ENCODE measurements at regions not wholly inside any gene's neighbourhood (a gene's known extent, or its start where the extent isn't known, plus 50 kb on each side); places are given as distances from the start of the nearest gene placed in this dataset.

- BruUV-seq (replicated peaks): no TSS peak
- DNase-seq (ENCODE audit: low read depth, low spot score) (no peak), FAIRE-seq (no peak)
- H3K36me3 ChIP-seq (ENCODE audit: control insufficient read depth in 2 of 2, extremely low read depth in 1 of 2, insufficient read depth in 2 of 2, low read length in 2 of 2): no peaks in the 10 kb centered on the region
- peaks cover 2% of the 10 kb centered on the region for H3K9me3 ChIP-seq (replicated peaks; ENCODE audit: control insufficient read depth, insufficient read depth, low read length)
- POLR2A ChIA-PET: no interaction called here
- H2AFZ ChIP-seq (ENCODE audit: low read depth, low read length): no peak overlapping the region
- H3K9me1 ChIP-seq (replicated peaks; ENCODE audit: control insufficient read depth, extremely low read depth, insufficient read depth, low read length): no peaks in the 10 kb centered on the region
- no peaks in the 10 kb centered on the region for H4K20me1 ChIP-seq (replicated peaks; ENCODE audit: control insufficient read depth, extremely low read depth, insufficient read depth, low read length)
- no peak overlapping the region for H3K9ac ChIP-seq (replicated peaks; ENCODE audit: extremely low read depth, insufficient read depth, low read length)
- H3K4me3 ChIP-seq (replicated peaks in 1 of 3; ENCODE audit: insufficient read depth in 1 of 3, low read depth in 1 of 3, low read length in 3 of 3): no peak overlapping the region
- TF ChIP-seq MYC (IDR thresholded peaks at IDR 0.05; ENCODE audit: low read depth, low read length) (no peak), JUN (IDR thresholded peaks at IDR 0.05; ENCODE audit: borderline replicate concordance, insufficient read depth, insufficient read length, low read depth) (no peak), CTCF (IDR thresholded peaks at IDR 0.05; ENCODE audit: extremely low read depth in 1 of 2, insufficient read depth in 1 of 2, low read depth in 1 of 2, low read length in 2 of 2) (no peak), EZH2 (IDR thresholded peaks at IDR 0.05; ENCODE audit: borderline replicate concordance, low read depth, low read length, severe bottlenecking) (no peak), MAX (IDR thresholded peaks at IDR 0.05; ENCODE audit: insufficient read depth, insufficient read length) (no peak), GATA2 (IDR thresholded peaks at IDR 0.05; ENCODE audit: insufficient read depth, insufficient read length, low read depth, low read length) (no peak), POLR2A (IDR thresholded peaks at IDR 0.05; ENCODE audit: low read depth, low read length) (no peak), POLR2AphosphoS5 (IDR thresholded peaks at IDR 0.05; ENCODE audit: insufficient read depth, low read depth, low read length) (no peak), FOS (IDR thresholded peaks at IDR 0.05; ENCODE audit: borderline replicate concordance, insufficient read depth, low read length) (no peak)
- H3K4me1 ChIP-seq (ENCODE audit: control insufficient read depth, extremely low read depth, insufficient read depth, low read length): no peaks in the 10 kb centered on the region
- CTCF ChIA-PET: no interaction called here
- dilution Hi-C loops (cut with MboI; ENCODE audit: extremely low pct_ligation_motif_present, low sequenced_read_pairs): no loop called here
- H3K4me2 ChIP-seq (ENCODE audit: insufficient read depth, low read length): no peak overlapping the region
- no peaks in the 10 kb centered on the region for H3K27me3 ChIP-seq (ENCODE audit: control insufficient read depth in 2 of 2, insufficient read depth in 2 of 2, low read length in 2 of 2)
- intact Hi-C loops (cut with micrococcal nuclease): no loop called here
- no peaks in the 10 kb centered on the region for H3K79me2 ChIP-seq (ENCODE audit: control insufficient read depth, insufficient read depth, low read length)
- H3K27ac ChIP-seq (ENCODE audit: insufficient read depth, low read depth, low read length): no peak overlapping the region
These were observed 1096.1 kb upstream of the CELF2 start for GRCh38 chr10:9921544-9921943.

Measured in endothelial cell of umbilical vein (primary cell).